ENCODE measurements at regions not wholly inside any gene's neighbourhood (a gene's known extent, or its start where the extent isn't known, plus 50 kb on each side); places are given as distances from the start of the nearest gene placed in this dataset.

GRCh38 chr2:180359522-180360282 lies 352.6 kb upstream of the CWC22 start:
- no peak for TF ChIP-seq TAF1 (IDR thresholded peaks at IDR 0.05; ENCODE audit: borderline replicate concordance, insufficient read depth, low read length)
- TF ChIP-seq POLR2AphosphoS5 (IDR thresholded peaks at IDR 0.05; ENCODE audit: low read depth, low read length), result no peak
- TF ChIP-seq SIN3A (IDR thresholded peaks at IDR 0.05; ENCODE audit: borderline replicate concordance, insufficient read depth, low read length), result no peak
- TF ChIP-seq REST (IDR thresholded peaks at IDR 0.05; ENCODE audit: insufficient read depth in 1 of 2, low read depth in 2 of 2, low read length in 2 of 2), result no peak
- no peak for TF ChIP-seq FOXP2 (optimal IDR thresholded peaks at IDR 0.05; ENCODE audit: borderline replicate concordance, extremely low read depth, extremely low read length, insufficient read depth)

- TF ChIP-seq SIN3A (IDR thresholded peaks at IDR 0.05; ENCODE audit: borderline replicate concordance, insufficient read depth, low read length) (no peak), REST (IDR thresholded peaks at IDR 0.05; ENCODE audit: insufficient read depth in 1 of 2, low read depth in 2 of 2, low read length in 2 of 2) (no peak), POLR2AphosphoS5 (IDR thresholded peaks at IDR 0.05; ENCODE audit: low read depth, low read length) (no peak)
Measured at GRCh38 chr2:180358458-180358857, 351.4 kb upstream of the CWC22 start.

- no peak for TF ChIP-seq FOXP2 (optimal IDR thresholded peaks at IDR 0.05; ENCODE audit: borderline replicate concordance, extremely low read depth, extremely low read length, insufficient read depth)
- TF ChIP-seq REST (IDR thresholded peaks at IDR 0.05; ENCODE audit: insufficient read depth in 1 of 2, low read depth in 2 of 2, low read length in 2 of 2), result no peak
- no peak for TF ChIP-seq POLR2AphosphoS5 (IDR thresholded peaks at IDR 0.05; ENCODE audit: low read depth, low read length)
- no peak for TF ChIP-seq TAF1 (IDR thresholded peaks at IDR 0.05; ENCODE audit: borderline replicate concordance, insufficient read depth, low read length)
- TF ChIP-seq SIN3A (IDR thresholded peaks at IDR 0.05; ENCODE audit: borderline replicate concordance, insufficient read depth, low read length), result no peak
Measured at GRCh38 chr2:180356676-180357075, 349.6 kb upstream of the CWC22 start.

GRCh38 chr2:180352620-180353019 lies 345.5 kb upstream of the CWC22 start:
- no peak for TF ChIP-seq SIN3A (IDR thresholded peaks at IDR 0.05; ENCODE audit: borderline replicate concordance, insufficient read depth, low read length)
- no peak for TF ChIP-seq POLR2AphosphoS5 (IDR thresholded peaks at IDR 0.05; ENCODE audit: low read depth, low read length)
- no peak for TF ChIP-seq REST (IDR thresholded peaks at IDR 0.05; ENCODE audit: insufficient read depth in 1 of 2, low read depth in 2 of 2, low read length in 2 of 2)

- TF ChIP-seq POLR2AphosphoS5 (IDR thresholded peaks at IDR 0.05; ENCODE audit: low read depth, low read length), result no peak
- TF ChIP-seq FOXP2 (optimal IDR thresholded peaks at IDR 0.05; ENCODE audit: borderline replicate concordance, extremely low read depth, extremely low read length, insufficient read depth), result no peak
- TF ChIP-seq REST (IDR thresholded peaks at IDR 0.05; ENCODE audit: insufficient read depth in 1 of 2, low read depth in 2 of 2, low read length in 2 of 2), result no peak
- no peak for TF ChIP-seq TAF1 (IDR thresholded peaks at IDR 0.05; ENCODE audit: borderline replicate concordance, insufficient read depth, low read length)
- no peak for TF ChIP-seq SIN3A (IDR thresholded peaks at IDR 0.05; ENCODE audit: borderline replicate concordance, insufficient read depth, low read length)
Measured at GRCh38 chr2:180349809-180350208, 342.7 kb upstream of the CWC22 start.
